ENCODE measurements at regions not wholly inside any gene's neighbourhood (a gene's known extent, or its start where the extent isn't known, plus 50 kb on each side); places are given as distances from the start of the nearest gene placed in this dataset.

DNA sequence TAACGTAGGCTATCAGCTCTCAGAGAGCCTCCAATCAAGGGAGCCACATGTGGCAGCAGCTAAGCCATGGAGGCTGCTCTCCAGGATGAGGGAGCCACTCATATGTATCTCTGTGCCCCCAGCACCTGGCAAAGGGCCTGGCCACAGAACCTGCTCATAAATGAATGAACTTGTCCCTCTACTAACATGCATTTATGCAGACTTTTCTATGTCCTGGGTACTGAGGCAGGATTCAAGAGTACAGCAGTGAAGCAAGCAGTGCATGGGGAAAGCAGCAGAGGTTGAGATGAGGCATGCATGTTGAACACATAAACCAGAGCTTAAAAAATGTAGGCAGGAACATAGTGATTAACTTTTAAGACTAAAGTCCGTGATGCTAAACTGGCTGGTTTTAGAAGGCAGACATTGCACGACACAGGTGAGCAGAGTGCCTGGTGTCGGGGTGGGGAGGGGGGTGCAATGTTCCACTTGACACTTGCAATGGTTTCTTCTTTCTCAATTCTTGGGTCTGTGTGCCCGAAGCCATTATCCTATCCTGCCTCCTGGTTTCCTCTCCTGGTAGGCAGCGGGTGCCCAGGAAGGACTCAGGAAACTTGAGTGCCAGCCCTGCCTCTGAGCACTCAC lies 142.8 kb upstream of the ALDH1B1 start:
- TF ChIP-seq, protein P1, sequence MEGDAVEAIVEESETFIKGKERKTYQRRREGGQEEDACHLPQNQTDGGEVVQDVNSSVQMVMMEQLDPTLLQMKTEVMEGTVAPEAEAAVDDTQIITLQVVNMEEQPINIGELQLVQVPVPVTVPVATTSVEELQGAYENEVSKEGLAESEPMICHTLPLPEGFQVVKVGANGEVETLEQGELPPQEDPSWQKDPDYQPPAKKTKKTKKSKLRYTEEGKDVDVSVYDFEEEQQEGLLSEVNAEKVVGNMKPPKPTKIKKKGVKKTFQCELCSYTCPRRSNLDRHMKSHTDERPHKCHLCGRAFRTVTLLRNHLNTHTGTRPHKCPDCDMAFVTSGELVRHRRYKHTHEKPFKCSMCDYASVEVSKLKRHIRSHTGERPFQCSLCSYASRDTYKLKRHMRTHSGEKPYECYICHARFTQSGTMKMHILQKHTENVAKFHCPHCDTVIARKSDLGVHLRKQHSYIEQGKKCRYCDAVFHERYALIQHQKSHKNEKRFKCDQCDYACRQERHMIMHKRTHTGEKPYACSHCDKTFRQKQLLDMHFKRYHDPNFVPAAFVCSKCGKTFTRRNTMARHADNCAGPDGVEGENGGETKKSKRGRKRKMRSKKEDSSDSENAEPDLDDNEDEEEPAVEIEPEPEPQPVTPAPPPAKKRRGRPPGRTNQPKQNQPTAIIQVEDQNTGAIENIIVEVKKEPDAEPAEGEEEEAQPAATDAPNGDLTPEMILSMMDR (IDR thresholded peaks at IDR 0.05; ENCODE audit: borderline replicate concordance, extremely low read depth, low read length, poor library complexity, severe bottlenecking), result no peak
- TF ChIP-seq EZH2 (IDR thresholded peaks at IDR 0.05; ENCODE audit: borderline replicate concordance, low read depth, low read length, severe bottlenecking), result no peak

All from DND-41 (cell line).